Tibial nerve (tissue), 4 donors: ENCODE measurements at regions not wholly inside any gene's neighbourhood (a gene's known extent, or its start where the extent isn't known, plus 50 kb on each side); places are given as distances from the start of the nearest gene placed in this dataset.

Experiments used
- CTCF ChIP-seq, 5 experiments: fragments of 200-600 bp in 3 of 5; fragments of 450-650 bp in 2 of 5; sonication (generic) in 3 of 5; IDR thresholded peaks; one replicate each; pipeline ENCODE4 v1.5.1; 2016 to 2019; ENCODE audit warnings: antibody characterized with exemption in 5 of 5, mild to moderate bottlenecking in 3 of 5, moderate library complexity in 2 of 5
- EP300 ChIP-seq, 2 donors: sonication (generic); formaldehyde crosslinking; IDR thresholded peaks; one replicate each; pipeline ENCODE4 v1.6.1; 2017; ENCODE audit warnings: antibody characterized with exemption in 2 of 2, mild to moderate bottlenecking in 1 of 2
- POLR2A ChIP-seq, 2 donors: fragments of 450-650 bp; IDR thresholded peaks; one replicate each; pipeline ENCODE4 v1.6.1; 2017; ENCODE audit warnings: antibody characterized with exemption in 2 of 2, mild to moderate bottlenecking in 2 of 2, moderate library complexity in 2 of 2

- no peak for TF ChIP-seq CTCF (IDR thresholded peaks at IDR 0.05)
- TF ChIP-seq POLR2A (IDR thresholded peaks at IDR 0.05), result no peak
- TF ChIP-seq EP300 (IDR thresholded peaks at IDR 0.05), result no peak
Observed at GRCh38 chr18:77896586-77897252, 647.1 kb downstream of the GALR1 start.
